Prostate gland (tissue), 2 donors: ENCODE measurements at regions not wholly inside any gene's neighbourhood (a gene's known extent, or its start where the extent isn't known, plus 50 kb on each side); places are given as distances from the start of the nearest gene placed in this dataset.

ENCODE experiments used
- POLR2A ChIP-seq: fragments of 450-650 bp; IDR thresholded peaks from one replicate; pipeline ENCODE4 v1.6.1; 2016; ENCODE audit warnings: antibody characterized with exemption, mild to moderate bottlenecking
- POLR2AphosphoS5 ChIP-seq: sonication (generic); formaldehyde crosslinking; IDR thresholded peaks from one replicate; pipeline ENCODE4 v1.6.1; 2017; ENCODE audit warnings: antibody characterized with exemption
- TF ChIP-seq, protein P1 (sequence below), 4 experiments: fragments of 200-600 bp in 2 of 4; fragments of 450-650 bp in 2 of 4; sonication (generic) in 2 of 4; IDR thresholded peaks; 1 replicate in 3 of 4; 2 replicates in 1 of 4; pipeline ENCODE4 v1.5.1; 2016 to 2019; ENCODE audit warnings: antibody characterized with exemption in 4 of 4, mild to moderate bottlenecking in 2 of 4, moderate library complexity in 2 of 4

- TF ChIP-seq, protein P1, sequence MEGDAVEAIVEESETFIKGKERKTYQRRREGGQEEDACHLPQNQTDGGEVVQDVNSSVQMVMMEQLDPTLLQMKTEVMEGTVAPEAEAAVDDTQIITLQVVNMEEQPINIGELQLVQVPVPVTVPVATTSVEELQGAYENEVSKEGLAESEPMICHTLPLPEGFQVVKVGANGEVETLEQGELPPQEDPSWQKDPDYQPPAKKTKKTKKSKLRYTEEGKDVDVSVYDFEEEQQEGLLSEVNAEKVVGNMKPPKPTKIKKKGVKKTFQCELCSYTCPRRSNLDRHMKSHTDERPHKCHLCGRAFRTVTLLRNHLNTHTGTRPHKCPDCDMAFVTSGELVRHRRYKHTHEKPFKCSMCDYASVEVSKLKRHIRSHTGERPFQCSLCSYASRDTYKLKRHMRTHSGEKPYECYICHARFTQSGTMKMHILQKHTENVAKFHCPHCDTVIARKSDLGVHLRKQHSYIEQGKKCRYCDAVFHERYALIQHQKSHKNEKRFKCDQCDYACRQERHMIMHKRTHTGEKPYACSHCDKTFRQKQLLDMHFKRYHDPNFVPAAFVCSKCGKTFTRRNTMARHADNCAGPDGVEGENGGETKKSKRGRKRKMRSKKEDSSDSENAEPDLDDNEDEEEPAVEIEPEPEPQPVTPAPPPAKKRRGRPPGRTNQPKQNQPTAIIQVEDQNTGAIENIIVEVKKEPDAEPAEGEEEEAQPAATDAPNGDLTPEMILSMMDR (IDR thresholded peaks at IDR 0.05) = no peak
- no peak for TF ChIP-seq POLR2A
- no peak for TF ChIP-seq POLR2AphosphoS5
These were observed 340.4 kb upstream of the FBXO33 start for GRCh38 chr14:39772627-39773026.
